DMS153 treated with DMSO at 0.1 percent for 48 hours (cell line): ENCODE measurements at regions not wholly inside any gene's neighbourhood (a gene's known extent, or its start where the extent isn't known, plus 50 kb on each side); places are given as distances from the start of the nearest gene placed in this dataset.
"Not testable (repeated sequence)": the region's sequence is repeated elsewhere in the genome, so short reads cannot be mapped to it uniquely, and the experiment has no call there.

ENCODE experiments used
- DNase-seq: peaks from one replicate; lab custom pipeline; 2025; ENCODE audit not compliant: unreplicated experiment; lab: John Stamatoyannopoulos, UW

DNA sequence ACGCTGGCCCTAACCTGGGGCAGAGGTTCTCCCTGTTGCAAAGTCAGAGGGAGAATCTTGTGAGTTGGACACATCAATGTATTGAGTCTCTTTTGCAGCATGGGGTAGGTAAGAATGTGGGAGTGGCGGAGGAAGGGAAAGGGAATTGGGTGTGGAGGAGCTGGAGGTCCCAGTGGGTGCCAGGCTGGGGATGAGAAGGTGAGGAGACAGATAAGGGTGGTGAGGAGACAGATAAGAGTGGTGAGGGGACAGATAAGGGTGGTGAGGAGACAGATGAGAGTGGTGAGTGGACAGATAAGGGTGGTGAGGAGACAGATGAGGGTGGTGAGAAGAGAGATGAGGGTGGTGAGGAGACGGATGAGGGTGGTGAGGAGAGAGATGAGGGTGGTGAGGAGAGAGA, 72.9 kb upstream of the SFSWAP start:
- DNase-seq, result no peak

DNA sequence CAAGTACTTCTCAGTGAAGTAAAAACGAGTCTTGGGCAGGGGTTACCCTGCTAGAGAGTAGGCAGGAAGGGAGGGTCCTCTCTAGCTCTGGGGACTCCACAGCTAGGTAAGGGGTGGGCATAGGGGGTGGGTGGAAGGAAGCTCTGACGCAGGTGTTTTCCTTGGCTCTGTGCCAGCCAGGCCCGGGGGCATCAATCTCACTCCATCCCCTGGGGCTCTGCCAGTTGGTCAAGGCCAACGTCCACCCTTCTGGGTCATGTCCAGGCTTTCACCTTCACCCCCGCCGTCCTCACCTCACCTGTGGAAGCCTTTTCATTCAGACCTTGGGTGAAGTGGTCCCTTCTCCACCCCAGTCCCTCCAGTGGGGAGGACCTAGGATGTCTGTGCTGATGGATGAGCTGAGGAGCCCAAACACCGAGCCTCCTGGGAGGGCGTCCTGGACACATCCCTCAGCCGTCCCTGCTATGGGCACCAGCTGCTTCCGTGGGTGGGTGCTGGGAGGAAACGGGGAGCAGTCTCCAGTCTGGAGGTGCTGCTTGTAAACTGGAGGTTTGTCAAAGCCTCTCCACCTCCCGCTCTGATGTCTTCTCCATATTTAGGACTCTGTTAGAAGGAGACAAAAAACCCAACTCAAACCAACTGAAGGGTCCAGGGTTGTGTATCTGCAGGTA, 71.5 kb upstream of the SFSWAP start:
- no peak for DNase-seq

DNA sequence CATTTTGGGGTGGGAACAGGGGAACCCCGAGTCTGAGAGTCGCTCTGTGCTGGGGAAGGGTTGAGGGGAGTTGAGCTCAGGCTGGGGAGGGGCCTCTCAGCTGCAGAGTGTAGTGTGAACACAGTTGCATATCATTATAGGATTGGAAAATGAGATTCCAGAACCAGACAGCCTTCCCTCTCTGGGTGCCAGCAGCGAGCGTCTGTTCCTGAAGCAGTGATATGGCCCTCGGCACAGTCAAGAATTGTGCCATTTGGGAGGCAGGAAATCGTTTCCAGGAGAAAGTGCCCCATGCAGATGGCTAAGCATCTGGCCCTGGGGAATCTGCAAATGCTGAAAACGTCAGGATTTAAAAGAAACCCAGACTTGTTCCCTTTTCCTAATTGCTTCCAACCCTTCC, 70.4 kb upstream of the SFSWAP start:
- DNase-seq, result no peak

DNA sequence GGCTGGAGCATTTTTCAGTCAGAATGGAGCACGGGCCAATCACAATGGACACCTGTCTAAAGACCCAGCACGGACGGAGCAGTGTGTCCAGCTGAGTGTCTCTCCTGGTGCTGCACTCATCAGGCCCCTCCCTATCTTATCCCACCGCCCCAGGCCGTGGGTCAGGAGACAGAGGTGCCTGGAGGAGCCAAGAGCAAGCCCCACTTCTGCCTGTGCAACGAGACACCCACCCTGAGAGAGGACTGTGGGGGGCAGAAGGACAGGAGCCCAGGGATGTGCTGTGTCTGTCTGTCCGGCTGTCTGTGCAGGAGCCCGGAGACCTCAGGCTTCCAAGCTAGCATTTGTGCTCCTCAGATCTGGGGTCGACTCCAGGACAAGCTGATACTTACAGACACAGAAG, 69.6 kb upstream of the SFSWAP start:
- no peak for DNase-seq

DNA sequence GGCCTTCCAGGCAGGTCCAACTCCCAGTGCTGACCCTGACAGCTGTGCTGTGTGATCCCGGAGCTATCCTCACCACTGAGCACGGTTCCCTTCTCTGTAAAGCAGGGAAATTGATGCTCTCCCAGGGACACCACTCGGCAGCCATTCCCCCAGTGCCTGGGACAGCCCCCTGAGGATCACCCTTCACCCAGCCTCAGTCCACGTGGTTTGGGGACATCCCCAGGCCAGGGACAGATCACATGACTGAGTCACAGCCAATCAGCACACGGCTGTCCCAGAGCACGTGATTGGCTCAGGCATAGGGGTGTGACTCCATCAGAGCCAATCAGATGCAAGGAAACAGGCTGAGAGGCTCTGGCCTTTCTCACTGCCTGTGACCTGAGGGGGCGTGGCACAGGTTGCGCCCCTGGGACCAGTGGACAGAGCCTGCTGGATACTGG, 68.8 kb upstream of the SFSWAP start:
- DNase-seq, result no peak

DNA sequence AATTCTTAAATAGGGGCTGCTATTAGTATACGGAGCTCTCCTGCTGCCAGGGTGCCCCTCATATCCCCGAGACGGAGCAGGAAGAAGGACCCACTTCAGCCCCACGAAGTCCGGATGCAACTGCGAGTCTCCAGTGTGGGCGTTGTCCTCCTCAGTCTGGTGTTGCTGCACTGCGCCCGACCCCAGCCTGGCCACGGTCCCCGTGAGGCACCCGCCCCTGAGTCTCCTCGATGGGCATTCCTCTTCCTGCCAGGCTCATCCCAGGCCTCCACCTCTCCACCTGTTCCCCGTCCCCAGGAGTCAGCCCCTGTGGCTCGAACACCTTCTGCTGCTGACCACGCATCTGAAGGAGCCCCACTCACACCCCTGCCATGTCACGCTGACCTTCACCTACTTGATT, 68.1 kb upstream of the SFSWAP start:
- no peak for DNase-seq

DNA sequence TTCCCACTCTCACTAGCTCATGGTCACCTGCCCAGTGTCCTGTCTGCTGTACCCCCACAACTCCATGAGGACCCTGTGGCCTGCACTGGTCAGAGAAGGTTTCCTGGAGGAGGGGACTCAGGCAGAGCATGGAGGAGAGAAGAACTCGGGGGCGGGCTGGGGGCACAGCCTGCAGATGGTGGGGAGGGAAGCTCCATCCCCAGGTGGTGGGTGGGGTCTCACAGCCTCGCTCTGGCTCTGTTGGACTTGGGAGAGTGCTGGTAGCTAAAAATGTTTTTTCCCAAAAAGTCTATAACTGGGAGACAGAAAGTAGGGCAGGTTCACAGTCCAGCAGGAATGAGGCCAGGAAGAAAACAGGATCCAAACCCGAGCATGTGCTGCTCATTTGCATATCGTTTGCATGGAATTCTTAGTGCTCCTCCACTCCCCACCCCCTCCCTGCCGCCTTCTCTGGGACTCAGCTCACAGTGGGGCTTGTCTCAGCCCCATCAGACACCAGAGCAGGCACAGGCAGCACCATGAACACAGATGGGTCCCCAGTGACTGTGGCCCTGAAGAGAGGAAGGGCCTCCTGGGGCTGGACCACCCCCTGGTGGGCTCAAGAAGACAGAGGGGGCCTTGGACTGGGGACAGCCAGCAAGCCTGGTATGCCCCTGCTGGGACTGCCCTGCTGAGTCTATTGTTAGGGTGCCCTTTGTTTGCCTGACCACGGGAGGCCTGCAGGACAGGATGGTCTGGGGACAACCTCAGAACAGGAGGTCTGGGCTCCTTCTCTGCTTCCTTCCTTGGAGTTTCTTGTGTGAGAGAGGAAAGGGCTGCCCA, 67.0 kb upstream of the SFSWAP start:
- no peak for DNase-seq

DNA sequence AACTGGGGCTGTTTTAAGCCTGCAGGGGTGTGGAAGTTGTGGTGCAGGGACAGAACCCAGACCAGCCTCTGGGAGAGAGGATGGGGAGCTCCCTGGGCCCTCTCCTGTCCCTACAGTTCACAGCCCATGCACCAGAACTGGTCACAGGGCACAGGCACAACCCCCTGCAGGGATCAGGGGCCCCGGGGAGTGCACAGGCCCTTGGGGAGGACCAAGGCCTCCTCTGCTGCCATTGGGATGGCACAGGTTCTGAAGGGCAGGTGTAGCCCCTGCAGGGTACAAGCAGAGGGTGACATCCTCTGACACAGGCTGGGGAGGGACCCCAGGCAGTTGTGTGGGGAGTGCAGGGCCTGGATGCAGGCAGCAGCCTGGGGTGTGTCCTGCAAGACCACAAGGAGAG, 66.4 kb upstream of the SFSWAP start:
- no peak for DNase-seq

DNA sequence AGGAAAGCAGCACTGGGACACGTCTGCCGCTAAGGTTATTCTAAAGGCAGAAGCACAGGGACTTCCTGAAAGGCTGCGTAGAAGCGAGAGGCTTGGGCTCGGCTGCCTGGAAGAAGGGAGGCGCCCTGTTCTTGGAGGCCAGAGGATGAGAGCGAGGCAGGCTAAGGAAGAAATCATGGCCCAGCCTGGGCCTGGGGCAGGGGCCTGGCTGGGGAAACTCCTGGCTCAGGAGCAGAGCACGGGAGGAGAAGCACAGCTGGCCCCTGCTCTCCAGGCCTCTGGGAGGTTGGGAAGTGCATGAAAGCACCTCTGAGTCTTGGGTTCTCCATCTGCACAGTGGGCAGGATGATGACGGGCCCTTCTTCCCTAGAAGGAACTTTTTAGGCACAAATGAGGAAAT, 66.0 kb upstream of the SFSWAP start:
- DNase-seq, result not testable (repeated sequence)

DNA sequence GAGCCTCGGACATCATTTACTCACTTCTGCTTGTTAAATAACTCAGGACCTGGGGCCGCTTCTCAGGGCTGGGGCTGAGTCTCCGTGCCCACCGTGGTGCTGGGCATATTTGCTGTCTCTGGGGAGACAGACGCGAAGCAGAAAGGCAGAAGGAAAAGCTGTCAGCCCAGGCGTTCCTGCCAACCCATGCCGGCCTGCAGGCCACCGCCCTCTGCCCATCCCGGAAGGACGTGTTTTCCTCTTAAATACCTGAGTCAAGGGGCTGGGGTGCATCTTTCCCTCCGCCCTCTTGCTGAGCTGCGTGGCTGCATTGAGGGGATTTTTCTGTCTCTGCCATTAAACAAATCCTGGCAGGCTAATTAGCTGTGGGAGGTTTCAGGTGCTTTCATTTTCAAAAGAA, 65.3 kb upstream of the SFSWAP start:
- DNase-seq, result not testable (repeated sequence)

DNA sequence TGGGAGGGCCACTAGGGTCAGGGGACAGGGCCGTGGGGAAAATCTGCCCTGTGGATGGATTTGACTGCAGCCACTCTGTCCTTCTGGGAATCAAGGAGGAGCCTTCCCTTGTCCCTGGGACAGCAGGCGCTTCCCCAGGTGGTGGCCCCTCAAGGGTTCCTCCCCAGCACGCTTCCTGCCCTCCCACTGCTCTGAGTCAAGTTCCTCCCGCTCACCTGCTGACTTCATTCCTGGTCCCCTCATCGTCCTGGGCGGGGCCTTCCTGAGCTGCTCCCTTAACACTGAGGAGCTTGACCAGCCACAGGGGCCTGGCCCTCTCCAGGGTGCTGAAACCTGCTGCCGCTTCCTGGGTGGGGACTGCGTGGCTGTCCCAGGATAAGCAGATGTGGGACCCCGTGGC, 64.4 kb upstream of the SFSWAP start:
- DNase-seq, result not testable (repeated sequence)

DNA sequence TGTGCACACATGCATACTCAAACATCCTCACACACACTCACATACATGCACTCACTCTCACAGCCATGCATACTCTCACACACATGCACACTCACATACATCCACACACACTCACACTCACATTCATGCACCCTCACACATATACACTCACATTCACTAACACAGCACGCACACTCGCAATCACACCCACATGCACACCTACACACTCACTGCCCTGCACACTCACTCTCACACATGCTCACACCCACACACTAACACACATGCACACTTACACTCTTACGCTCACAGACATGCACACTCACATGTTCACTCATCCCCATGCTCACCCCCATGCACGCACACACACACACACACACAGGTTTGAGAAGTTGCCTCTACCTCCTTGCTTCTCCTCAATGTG, 63.2 kb upstream of the SFSWAP start:
- no peak for DNase-seq

DNA sequence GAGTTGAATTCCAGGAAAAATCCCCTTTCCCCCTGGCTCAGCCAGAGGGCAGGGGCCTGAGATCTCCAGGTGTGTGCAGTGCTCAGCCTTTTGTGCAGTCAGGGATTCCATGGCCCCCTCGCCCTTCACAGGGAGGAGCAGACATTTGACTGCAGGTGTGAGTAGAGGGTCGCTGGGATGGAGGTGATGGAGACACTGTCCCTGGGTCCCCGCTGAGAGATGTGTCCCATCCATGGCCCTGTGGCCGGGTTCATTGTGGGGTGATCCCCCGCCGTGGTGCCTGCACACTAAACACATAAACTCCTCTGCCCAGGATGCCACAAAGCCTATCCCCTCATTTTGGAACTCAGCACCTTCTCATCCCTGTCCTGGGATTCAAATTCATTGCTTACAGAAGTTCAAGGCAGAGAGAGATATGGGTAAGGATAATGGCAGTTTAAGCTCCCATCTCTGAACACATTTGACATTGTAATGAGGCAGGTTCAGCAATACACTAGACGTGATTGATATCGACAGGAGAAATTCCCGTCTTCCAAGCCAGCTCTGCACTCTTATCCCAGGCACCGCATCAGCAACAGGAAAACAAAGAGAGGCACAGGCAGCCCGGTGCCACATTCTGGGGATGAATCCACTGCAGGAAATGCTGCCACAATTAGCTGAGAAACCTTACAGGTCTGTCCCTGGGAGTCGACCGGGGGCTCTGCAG, 55.3 kb upstream of the SFSWAP start:
- DNase-seq, result not testable (repeated sequence)

DNA sequence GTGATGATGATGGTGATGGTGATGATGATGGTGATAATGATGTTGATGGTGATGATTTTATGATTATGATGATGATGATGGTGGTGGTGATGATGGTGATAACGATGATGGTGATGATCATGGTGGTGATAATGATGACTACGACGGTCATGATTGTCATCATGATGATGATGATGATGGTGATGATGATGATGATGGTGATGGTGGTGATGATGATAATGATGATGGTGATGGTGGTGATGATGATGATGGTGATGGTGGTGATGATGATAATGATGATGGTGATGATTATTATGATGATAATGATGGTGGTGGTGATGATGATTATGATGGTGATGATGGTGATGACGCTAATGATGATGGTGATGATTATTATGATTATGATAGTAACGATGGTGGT, 54.1 kb upstream of the SFSWAP start:
- not testable (repeated sequence) for DNase-seq

DNA sequence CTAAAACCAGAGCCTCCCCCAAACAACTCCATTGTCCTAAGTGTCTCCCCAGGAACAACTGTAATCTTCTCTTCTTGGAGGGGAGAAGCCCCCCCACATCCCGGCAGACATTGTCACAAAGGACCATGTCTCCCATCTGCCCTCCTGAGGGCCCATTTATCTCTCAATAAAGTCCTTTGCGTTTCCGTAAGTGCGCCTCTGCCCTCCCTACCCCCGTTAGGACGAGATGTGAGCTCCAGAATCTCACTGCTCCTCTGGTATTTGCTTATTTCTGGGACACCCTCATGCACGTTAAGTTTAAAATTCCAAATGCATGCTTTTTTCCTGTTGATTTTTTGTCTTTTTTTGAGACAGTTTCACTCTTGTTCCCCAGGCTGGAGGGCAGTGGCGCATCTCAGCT, 52.3 kb upstream of the SFSWAP start:
- not testable (repeated sequence) for DNase-seq

DNA sequence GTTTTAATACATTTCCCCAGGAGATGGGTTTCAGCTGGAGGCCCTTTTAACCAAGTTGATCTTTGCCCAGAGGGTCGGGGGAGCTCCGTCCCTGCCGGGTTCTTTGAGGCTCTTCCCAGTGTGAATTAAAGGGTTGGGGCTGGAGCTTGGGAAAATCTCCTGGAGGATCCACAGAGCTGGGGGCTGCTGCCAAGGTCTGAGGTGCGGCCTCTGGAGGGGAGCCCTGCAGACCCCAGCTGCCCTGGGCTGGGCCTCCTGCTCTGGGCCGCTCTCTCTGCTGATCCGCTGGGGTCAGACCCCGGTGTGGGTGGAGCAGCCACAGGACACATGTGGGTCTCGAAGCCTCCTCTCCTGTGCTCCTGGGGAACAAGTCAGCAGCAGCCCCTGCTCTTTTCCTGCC, 51.4 kb upstream of the SFSWAP start:
- DNase-seq, result not testable (repeated sequence)

DNA sequence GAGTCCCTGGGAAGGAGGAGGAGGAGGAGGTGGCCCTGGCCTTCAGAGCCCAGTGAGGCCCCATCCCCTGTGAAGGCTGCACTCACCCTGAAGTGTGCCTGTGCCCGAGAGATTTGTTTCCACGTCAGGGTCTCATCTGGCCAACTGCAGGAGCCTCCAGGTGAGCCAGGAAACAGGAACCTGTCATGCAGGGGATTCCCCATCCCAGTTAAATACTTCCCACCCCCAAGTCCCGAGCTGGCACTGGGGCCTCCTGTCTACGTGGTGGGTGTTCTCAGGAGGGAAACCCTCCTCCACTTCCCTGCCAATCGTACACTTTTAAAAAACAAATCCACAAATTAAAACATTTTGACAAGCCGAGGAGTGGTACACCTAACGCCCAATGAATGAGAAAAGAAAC, 50.9 kb upstream of the SFSWAP start:
- not testable (repeated sequence) for DNase-seq

DNA sequence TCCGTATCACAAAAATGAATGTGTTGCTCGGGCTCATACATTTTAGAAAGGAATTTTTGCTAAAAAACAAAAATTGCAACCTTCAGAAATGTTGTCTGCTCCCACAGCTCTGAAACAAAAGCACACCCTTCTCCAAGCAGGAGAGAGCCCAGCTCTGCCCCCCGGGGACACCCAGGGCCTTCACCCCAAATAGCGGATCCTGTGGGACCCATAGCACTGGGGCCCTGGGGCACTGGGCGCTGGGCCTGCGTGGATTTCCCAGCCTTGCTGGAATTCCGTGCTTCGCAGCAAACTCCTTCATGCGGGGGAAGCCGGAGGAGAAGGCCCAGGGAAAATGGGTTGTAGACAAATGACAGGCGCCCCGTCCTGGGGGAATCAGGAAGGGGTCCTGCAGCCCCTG, 50.5 kb upstream of the SFSWAP start:
- DNase-seq, result not testable (repeated sequence)
